ENCODE measurements at regions not wholly inside any gene's neighbourhood (a gene's known extent, or its start where the extent isn't known, plus 50 kb on each side); places are given as distances from the start of the nearest gene placed in this dataset.

GRCh38 chr13:53398051-53398450 lies 369.4 kb downstream of the OLFM4 start:
- ChIA-PET POLR2A (ENCODE audit: low non-redundant PET) (no interaction called here), CTCF (no interaction called here)
- no peak overlapping the region for H3K27ac ChIP-seq
- DNase-seq (ENCODE audit: low spot score) = no peak
- no peak for TF ChIP-seq CTCF (conservative IDR thresholded peaks at IDR 0.05; ENCODE audit: low read depth)

GRCh38 chr13:53405616-53406015 lies 377.0 kb downstream of the OLFM4 start:
- no peak for TF ChIP-seq CTCF (conservative IDR thresholded peaks at IDR 0.05; ENCODE audit: low read depth)
- POLR2A ChIA-PET (ENCODE audit: low non-redundant PET) = no interaction called here
- H3K27ac ChIP-seq = no peak overlapping the region
- DNase-seq (ENCODE audit: low spot score) = no peak
- CTCF ChIA-PET = no interaction called here

- no peak overlapping the region for H3K27ac ChIP-seq
- ChIA-PET POLR2A (ENCODE audit: low non-redundant PET) (no interaction called here), CTCF (no interaction called here)
- no peak for DNase-seq (ENCODE audit: low spot score)
- no peak for TF ChIP-seq CTCF (conservative IDR thresholded peaks at IDR 0.05; ENCODE audit: low read depth)
Observed at GRCh38 chr13:53408306-53408705, 379.7 kb downstream of the OLFM4 start.

GRCh38 chr13:53408847-53409568 lies 380.4 kb downstream of the OLFM4 start:
- POLR2A ChIA-PET (ENCODE audit: low non-redundant PET) = no interaction called here
- no peak for DNase-seq (ENCODE audit: low spot score)
- H3K27ac ChIP-seq = no peak overlapping the region
- no peak for TF ChIP-seq CTCF (conservative IDR thresholded peaks at IDR 0.05; ENCODE audit: low read depth)
- CTCF ChIA-PET = no interaction called here

GRCh38 chr13:53411463-53411862 lies 382.9 kb downstream of the OLFM4 start:
- no peak for DNase-seq (ENCODE audit: low spot score)
- POLR2A ChIA-PET (ENCODE audit: low non-redundant PET) = no interaction called here
- no peak for TF ChIP-seq CTCF (conservative IDR thresholded peaks at IDR 0.05; ENCODE audit: low read depth)
- no peak overlapping the region for H3K27ac ChIP-seq
- CTCF ChIA-PET = interaction anchor here (0.6 to 0.7 kb wide), 3 partner anchors 11 to 118 kb away, joined by 3 to 4 read pairs (median 3); no protein-coding TSS in a partner anchor

GRCh38 chr13:53415135-53415534 lies 386.5 kb downstream of the OLFM4 start:
- no peak for TF ChIP-seq CTCF (conservative IDR thresholded peaks at IDR 0.05; ENCODE audit: low read depth)
- H3K27ac ChIP-seq = no peak overlapping the region
- ChIA-PET POLR2A (ENCODE audit: low non-redundant PET) (no interaction called here), CTCF (no interaction called here)
- DNase-seq (ENCODE audit: low spot score) = no peak
